ENCODE measurements at regions not wholly inside any gene's neighbourhood (a gene's known extent, or its start where the extent isn't known, plus 50 kb on each side); places are given as distances from the start of the nearest gene placed in this dataset.

DNA sequence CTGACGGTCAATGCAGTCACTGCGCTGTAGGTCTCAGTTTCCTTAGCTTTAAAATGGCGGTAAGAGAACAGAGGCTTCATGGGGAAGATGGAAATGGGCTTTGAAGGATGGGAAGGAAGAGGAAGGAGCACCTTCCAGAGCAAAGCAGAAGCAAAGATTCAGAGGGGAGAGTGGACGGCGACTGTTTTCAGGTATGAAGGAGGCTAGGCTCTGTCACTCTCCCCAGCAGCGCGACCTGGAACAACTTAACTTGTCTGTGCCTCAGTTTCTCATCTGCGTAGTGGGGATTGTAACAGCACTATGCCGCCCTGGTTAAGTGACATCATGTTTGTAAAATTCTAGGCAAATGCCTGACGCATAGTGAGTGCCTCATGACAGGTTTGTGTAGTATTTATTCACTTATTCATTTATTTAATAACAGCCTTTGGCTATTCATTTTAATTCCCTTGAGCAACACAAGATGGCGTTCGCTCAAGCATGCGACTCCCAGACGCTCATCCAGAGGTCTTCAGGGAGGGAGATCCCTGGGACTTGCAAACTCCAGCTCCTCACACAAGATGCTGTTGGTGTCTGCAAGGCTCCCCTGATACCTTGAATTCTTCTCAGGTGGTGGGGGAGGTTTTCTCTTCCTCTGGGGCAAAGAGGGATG lies 336.3 kb downstream of the DYSF start:
- no peak for TF ChIP-seq SMC3 (IDR thresholded peaks at IDR 0.05; ENCODE audit: borderline replicate concordance, low read length)
- TF ChIP-seq RUNX3 (IDR thresholded peaks at IDR 0.05; ENCODE audit: low read length): no peak
- TF ChIP-seq, protein P1, sequence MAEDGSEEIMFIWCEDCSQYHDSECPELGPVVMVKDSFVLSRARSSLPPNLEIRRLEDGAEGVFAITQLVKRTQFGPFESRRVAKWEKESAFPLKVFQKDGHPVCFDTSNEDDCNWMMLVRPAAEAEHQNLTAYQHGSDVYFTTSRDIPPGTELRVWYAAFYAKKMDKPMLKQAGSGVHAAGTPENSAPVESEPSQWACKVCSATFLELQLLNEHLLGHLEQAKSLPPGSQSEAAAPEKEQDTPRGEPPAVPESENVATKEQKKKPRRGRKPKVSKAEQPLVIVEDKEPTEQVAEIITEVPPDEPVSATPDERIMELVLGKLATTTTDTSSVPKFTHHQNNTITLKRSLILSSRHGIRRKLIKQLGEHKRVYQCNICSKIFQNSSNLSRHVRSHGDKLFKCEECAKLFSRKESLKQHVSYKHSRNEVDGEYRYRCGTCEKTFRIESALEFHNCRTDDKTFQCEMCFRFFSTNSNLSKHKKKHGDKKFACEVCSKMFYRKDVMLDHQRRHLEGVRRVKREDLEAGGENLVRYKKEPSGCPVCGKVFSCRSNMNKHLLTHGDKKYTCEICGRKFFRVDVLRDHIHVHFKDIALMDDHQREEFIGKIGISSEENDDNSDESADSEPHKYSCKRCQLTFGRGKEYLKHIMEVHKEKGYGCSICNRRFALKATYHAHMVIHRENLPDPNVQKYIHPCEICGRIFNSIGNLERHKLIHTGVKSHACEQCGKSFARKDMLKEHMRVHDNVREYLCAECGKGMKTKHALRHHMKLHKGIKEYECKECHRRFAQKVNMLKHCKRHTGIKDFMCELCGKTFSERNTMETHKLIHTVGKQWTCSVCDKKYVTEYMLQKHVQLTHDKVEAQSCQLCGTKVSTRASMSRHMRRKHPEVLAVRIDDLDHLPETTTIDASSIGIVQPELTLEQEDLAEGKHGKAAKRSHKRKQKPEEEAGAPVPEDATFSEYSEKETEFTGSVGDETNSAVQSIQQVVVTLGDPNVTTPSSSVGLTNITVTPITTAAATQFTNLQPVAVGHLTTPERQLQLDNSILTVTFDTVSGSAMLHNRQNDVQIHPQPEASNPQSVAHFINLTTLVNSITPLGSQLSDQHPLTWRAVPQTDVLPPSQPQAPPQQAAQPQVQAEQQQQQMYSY (CRISPR knock-in tag; IDR thresholded peaks at IDR 0.05): no peak
- TF ChIP-seq CTCF (IDR thresholded peaks at IDR 0.05 in 2 of 3, conservative IDR thresholded peaks at IDR 0.05 in 1 of 3; ENCODE audit: control insufficient read depth in 2 of 3, extremely low read depth in 1 of 3, insufficient read depth in 1 of 3, low read depth in 3 of 3, low read length in 3 of 3): no peak
- TF ChIP-seq POLR2AphosphoS5 (IDR thresholded peaks at IDR 0.05; ENCODE audit: low read length): no peak
- no peak for TF ChIP-seq EP300 (IDR thresholded peaks at IDR 0.05; ENCODE audit: borderline replicate concordance in 1 of 2, control insufficient read depth in 1 of 2, low read depth in 2 of 2, low read length in 2 of 2)

Measured in GM12878 (cell line).